AG09309 (cell line): ENCODE measurements at regions not wholly inside any gene's neighbourhood (a gene's known extent, or its start where the extent isn't known, plus 50 kb on each side); places are given as distances from the start of the nearest gene placed in this dataset.

ENCODE experiments used
- DNase-seq: peaks from one replicate; pipeline ENCODE4 v3.0.0-alpha.2; 2010; ENCODE audit warnings: low read depth
- H3K4me3 ChIP-seq: 2 replicates; pipeline ENCODE4 v1.5.1; 2011; ENCODE audit warnings: mild to moderate bottlenecking, low read depth, low read length, moderate library complexity; ENCODE audit not compliant: control insufficient read depth
- CTCF ChIP-seq: IDR thresholded peaks from 2 replicates; pipeline ENCODE4 v1.5.1; 2011; ENCODE audit warnings: mild to moderate bottlenecking, low read depth, low read length, inconsistent platforms; ENCODE audit not compliant: insufficient read depth, control insufficient read depth; ENCODE audit errors: missing control alignments

GRCh38 chr16:86914876-86915717, 336.7 kb downstream of the FOXL1 start:
- no peak overlapping the region for H3K4me3 ChIP-seq
- no peak for DNase-seq
- TF ChIP-seq CTCF = no peak

GRCh38 chr16:86917471-86918365, 339.4 kb downstream of the FOXL1 start:
- H3K4me3 ChIP-seq = no peak overlapping the region
- DNase-seq = no peak
- TF ChIP-seq CTCF = no peak

GRCh38 chr16:86918637-86919036, 340.3 kb downstream of the FOXL1 start:
- TF ChIP-seq CTCF = no peak
- no peak overlapping the region for H3K4me3 ChIP-seq
- no peak for DNase-seq

- H3K4me3 ChIP-seq = no peak overlapping the region
- no peak for TF ChIP-seq CTCF
- DNase-seq = no peak
Observed at GRCh38 chr16:86919078-86919477, 340.7 kb downstream of the FOXL1 start.

GRCh38 chr16:86919578-86920305, 341.4 kb downstream of the FOXL1 start:
- no peak overlapping the region for H3K4me3 ChIP-seq
- DNase-seq = no peak
- TF ChIP-seq CTCF = no peak

GRCh38 chr16:86921289-86921688, 342.9 kb downstream of the FOXL1 start:
- TF ChIP-seq CTCF = no peak
- no peak overlapping the region for H3K4me3 ChIP-seq
- no peak for DNase-seq
